Fibroblast of pulmonary artery (primary cell): ENCODE measurements at regions not wholly inside any gene's neighbourhood (a gene's known extent, or its start where the extent isn't known, plus 50 kb on each side); places are given as distances from the start of the nearest gene placed in this dataset.
"Not testable (repeated sequence)": the region's sequence is repeated elsewhere in the genome, so short reads cannot be mapped to it uniquely, and the experiment has no call there.

Experiments
- DNase-seq: peaks from one replicate; pipeline ENCODE4 v3.0.0-alpha.2; 2010; ENCODE audit warnings: low read depth
- H3K4me3 ChIP-seq: replicated peaks from 2 replicates; pipeline ENCODE4 v1.5.1; 2011; ENCODE audit warnings: low read depth, mild to moderate bottlenecking, control low read depth, low read length, moderate library complexity

DNA sequence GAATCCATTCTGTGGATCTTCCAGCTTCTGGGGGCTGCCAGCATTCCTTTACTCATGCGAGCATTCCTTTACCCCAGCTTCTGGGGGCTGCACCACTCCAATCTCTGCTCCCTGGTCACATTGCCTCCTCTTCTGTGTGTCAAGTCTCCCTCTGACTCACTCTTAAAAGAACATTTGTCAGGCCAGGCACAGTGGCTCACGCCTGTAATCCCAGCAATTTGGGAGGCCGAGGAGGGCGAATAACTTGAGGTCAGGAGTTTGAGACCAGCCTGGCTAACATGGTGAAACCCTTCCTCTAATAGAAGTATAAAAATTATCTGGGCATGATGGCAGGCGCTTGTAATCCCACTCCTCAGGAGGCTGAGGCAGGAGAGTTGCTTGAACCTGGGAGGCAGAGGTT is 541.9 kb downstream of the FOXD4L4 start:
- not testable (repeated sequence) for DNase-seq, H3K4me3 ChIP-seq
